Liver (tissue), 8 donors: ENCODE measurements at regions not wholly inside any gene's neighbourhood (a gene's known extent, or its start where the extent isn't known, plus 50 kb on each side); places are given as distances from the start of the nearest gene placed in this dataset.

Experiments
- DNase-seq: peaks from one replicate; pipeline ENCODE4 v3.0.0-alpha.2; 2017; ENCODE audit warnings: low spot score
- H3K27ac ChIP-seq, 2 donors: one replicate each; pipeline ENCODE4 v1.7.0; 2013; ENCODE audit warnings: inconsistent platforms in 2 of 2, low read length in 2 of 2, control low read depth in 1 of 2, low read depth in 1 of 2, mild to moderate bottlenecking in 1 of 2
- H3K27me3 ChIP-seq, 4 donors: one replicate each; pipeline versions ENCODE4 v1.6.1 to v1.7.0; 2013; ENCODE audit warnings: low read length in 3 of 4, inconsistent platforms in 1 of 4, mild to moderate bottlenecking in 1 of 4, moderate library complexity in 1 of 4; ENCODE audit not compliant: control insufficient read depth in 4 of 4, insufficient read depth in 4 of 4
- H3K36me3 ChIP-seq, 4 donors: one replicate each; pipeline versions ENCODE4 v1.6.1 to v1.7.0; 2013; ENCODE audit warnings: low read length in 3 of 4, mild to moderate bottlenecking in 3 of 4, low read depth in 1 of 4, moderate library complexity in 1 of 4; ENCODE audit not compliant: control insufficient read depth in 4 of 4, insufficient read depth in 3 of 4
- H3K4me1 ChIP-seq, 4 donors: one replicate each; pipeline versions ENCODE4 v1.6.1 to v1.7.0; 2013; ENCODE audit warnings: low read length in 3 of 4, mild to moderate bottlenecking in 3 of 4, moderate library complexity in 1 of 4; ENCODE audit not compliant: control insufficient read depth in 4 of 4, insufficient read depth in 4 of 4
- H3K4me3 ChIP-seq, 3 donors: one replicate each; pipeline versions ENCODE4 v1.6.1 to v1.7.0; 2013; ENCODE audit warnings: low read length in 3 of 3, control low read depth in 1 of 3, low read depth in 1 of 3, mild to moderate bottlenecking in 1 of 3
- H3K9ac ChIP-seq, 2 donors: one replicate each; pipeline ENCODE4 v1.7.0; 2013; ENCODE audit warnings: low read length in 2 of 2, mild to moderate bottlenecking in 2 of 2, moderate library complexity in 2 of 2, control low read depth in 1 of 2, low read depth in 1 of 2
- H3K9me3 ChIP-seq, 4 donors: one replicate each; pipeline versions ENCODE4 v1.6.1 to v1.7.0; 2013; ENCODE audit warnings: low read length in 3 of 4; ENCODE audit not compliant: control insufficient read depth in 4 of 4
- ATF3 ChIP-seq: IDR thresholded peaks from 2 replicates; pipeline ENCODE4 v1.6.1; 2016; ENCODE audit warnings: antibody characterized with exemption
- CTCF ChIP-seq: fragments of 150-350 bp; IDR thresholded peaks from 2 replicates; pipeline ENCODE4 v1.5.1; 2017; ENCODE audit warnings: improper control_type of control experiment, low read depth, low read length; ENCODE audit not compliant: missing input control
- EGR1 ChIP-seq, 2 donors: IDR thresholded peaks; 2 replicates each; pipeline ENCODE4 v1.6.1; 2016 to 2018; ENCODE audit warnings: antibody characterized with exemption in 2 of 2, low read depth in 2 of 2
- FOXA1 ChIP-seq: IDR thresholded peaks from 2 replicates; pipeline ENCODE4 v1.6.1; 2016; ENCODE audit warnings: antibody characterized with exemption
- GABPA ChIP-seq, 2 donors: IDR thresholded peaks in 1 of 2; conservative IDR thresholded peaks in 1 of 2; 2 replicates each; pipeline ENCODE4 v1.6.1; 2016; ENCODE audit warnings: antibody characterized with exemption in 2 of 2, mild to moderate bottlenecking in 1 of 2, moderate library complexity in 1 of 2
- HNF4A ChIP-seq, 2 donors: conservative IDR thresholded peaks; 2 replicates each; pipeline ENCODE4 v1.6.1; 2016; ENCODE audit warnings: antibody characterized with exemption in 2 of 2, mild to moderate bottlenecking in 2 of 2
- HNF4G ChIP-seq: IDR thresholded peaks from 2 replicates; pipeline ENCODE4 v1.6.1; 2016; ENCODE audit warnings: antibody characterized with exemption
- JUND ChIP-seq, 2 donors: IDR thresholded peaks; 2 replicates each; pipeline ENCODE4 v1.6.1; 2016; ENCODE audit warnings: antibody characterized with exemption in 2 of 2
- NR2F2 ChIP-seq: IDR thresholded peaks from 2 replicates; pipeline ENCODE4 v1.6.1; 2016; ENCODE audit warnings: antibody characterized with exemption
- RAD21 ChIP-seq, 2 donors: IDR thresholded peaks; 2 replicates each; pipeline ENCODE4 v1.6.1; 2016; ENCODE audit warnings: antibody characterized with exemption in 2 of 2, mild to moderate bottlenecking in 2 of 2
- REST ChIP-seq: IDR thresholded peaks from 2 replicates; pipeline ENCODE4 v1.6.1; 2016; ENCODE audit warnings: antibody characterized with exemption, mild to moderate bottlenecking
- SP1 ChIP-seq: IDR thresholded peaks from 2 replicates; pipeline ENCODE4 v1.6.1; 2018; ENCODE audit warnings: antibody characterized with exemption, mild to moderate bottlenecking
- TAF1 ChIP-seq: conservative IDR thresholded peaks from 2 replicates; pipeline ENCODE4 v1.6.1; 2016; ENCODE audit warnings: antibody characterized with exemption, mild to moderate bottlenecking
- ZBTB33 ChIP-seq: IDR thresholded peaks from 2 replicates; pipeline ENCODE4 v1.6.1; 2016; ENCODE audit warnings: antibody characterized with exemption
- WGBS: extraction: QIAGEN DNeasy Blood & Tissue Kit; methylation state at CpG from one replicate; pipeline ENCODE4 v1.1.7; 2013; 5-methylcytosine and 5-hydroxymethylcytosine counted together
- donor health status: healthy.
- donor health status: healthy.
- donor health status: healthy.
- donor health status: healthy.
- donor health status: healthy.

- H3K9ac ChIP-seq: no peak overlapping the region
- WGBS: 68% methylated on average over 3 of the region's 3 CpGs
- no peak for TF ChIP-seq RAD21 (IDR thresholded peaks at IDR 0.05)
- TF ChIP-seq FOXA1: no peak
- TF ChIP-seq TAF1: no peak
- no peak for TF ChIP-seq NR2F2
- TF ChIP-seq JUND (IDR thresholded peaks at IDR 0.05): no peak
- TF ChIP-seq EGR1 (IDR thresholded peaks at IDR 0.05; ENCODE audit: low read depth in 2 of 2): no peak
- TF ChIP-seq ZBTB33: no peak
- no peak for TF ChIP-seq SP1
- TF ChIP-seq HNF4A (conservative IDR thresholded peaks at IDR 0.05): no peak
- H3K27ac ChIP-seq: no peak overlapping the region
- H3K9me3 ChIP-seq: peaks cover 0 to 7% (median 6%) of the 10 kb centered on the region in 4 donors
- H3K4me3 ChIP-seq: no peak overlapping the region
- H3K4me1 ChIP-seq: no peaks in the 10 kb centered on the region
- DNase-seq: no peak
- H3K27me3 ChIP-seq: peaks cover 0 to 2% (median 0%) of the 10 kb centered on the region in 4 donors
- H3K36me3 ChIP-seq: no peaks in the 10 kb centered on the region
Observed at GRCh38 chr18:75350512-75350839, 77.0 kb downstream of the SMIM21 start.

- H3K4me1 ChIP-seq: no peaks in the 10 kb centered on the region
- H3K27me3 ChIP-seq: peaks cover 0 to 2% (median 0%) of the 10 kb centered on the region in 4 donors
- no peak for TF ChIP-seq FOXA1
- no peak for DNase-seq
- no peaks in the 10 kb centered on the region for H3K36me3 ChIP-seq
- no peak overlapping the region for H3K4me3 ChIP-seq
- no peak overlapping the region for H3K9ac ChIP-seq
- H3K9me3 ChIP-seq: peaks cover 0 to 7% (median 6%) of the 10 kb centered on the region in 4 donors
- no peak overlapping the region for H3K27ac ChIP-seq
- 75% methylated on average over 18 of the region's 18 CpGs for WGBS
Observed at GRCh38 chr18:75349668-75350511, 77.6 kb downstream of the SMIM21 start.

- no peaks in the 10 kb centered on the region for H3K4me1 ChIP-seq
- peaks cover 0 to 2% (median 0%) of the 10 kb centered on the region in 4 donors for H3K27me3 ChIP-seq
- no peak overlapping the region for H3K4me3 ChIP-seq
- WGBS: 89% methylated on average over 6 of the region's 6 CpGs
- no peak for TF ChIP-seq EGR1 (IDR thresholded peaks at IDR 0.05; ENCODE audit: low read depth in 2 of 2)
- TF ChIP-seq SP1: no peak
- TF ChIP-seq CTCF: no peak
- no peak for TF ChIP-seq TAF1
- no peak for TF ChIP-seq RAD21 (IDR thresholded peaks at IDR 0.05)
- no peak for TF ChIP-seq REST
- TF ChIP-seq GABPA (IDR thresholded peaks at IDR 0.05 in 1 of 2, conservative IDR thresholded peaks at IDR 0.05 in 1 of 2): no peak
- TF ChIP-seq HNF4A (conservative IDR thresholded peaks at IDR 0.05): no peak
- TF ChIP-seq HNF4G: no peak
- TF ChIP-seq FOXA1: no peak
- no peak for TF ChIP-seq ZBTB33
- no peak for TF ChIP-seq ATF3
- no peak overlapping the region for H3K27ac ChIP-seq
- no peak for DNase-seq
- H3K9me3 ChIP-seq: peaks cover 0 to 2% (median 0%) of the 10 kb centered on the region in 4 donors
- no peaks in the 10 kb centered on the region for H3K36me3 ChIP-seq
- no peak overlapping the region for H3K9ac ChIP-seq
Observed at GRCh38 chr18:75346671-75347070, 80.8 kb downstream of the SMIM21 start.
